Fibroblast of villous mesenchyme (primary cell): ENCODE measurements at regions not wholly inside any gene's neighbourhood (a gene's known extent, or its start where the extent isn't known, plus 50 kb on each side); places are given as distances from the start of the nearest gene placed in this dataset.

Source experiments
- DNase-seq: peaks from one replicate; pipeline ENCODE4 v3.0.0-alpha.2; 2010; ENCODE audit warnings: low read depth
- H3K4me3 ChIP-seq: 2 replicates; pipeline ENCODE4 v1.5.1; 2011; ENCODE audit warnings: low read depth, mild to moderate bottlenecking, low read length
- TF ChIP-seq, protein P1 (sequence below): IDR thresholded peaks from 2 replicates; pipeline ENCODE4 v1.5.1; 2012; ENCODE audit warnings: low read depth, mild to moderate bottlenecking, low read length; ENCODE audit not compliant: insufficient read depth

DNA sequence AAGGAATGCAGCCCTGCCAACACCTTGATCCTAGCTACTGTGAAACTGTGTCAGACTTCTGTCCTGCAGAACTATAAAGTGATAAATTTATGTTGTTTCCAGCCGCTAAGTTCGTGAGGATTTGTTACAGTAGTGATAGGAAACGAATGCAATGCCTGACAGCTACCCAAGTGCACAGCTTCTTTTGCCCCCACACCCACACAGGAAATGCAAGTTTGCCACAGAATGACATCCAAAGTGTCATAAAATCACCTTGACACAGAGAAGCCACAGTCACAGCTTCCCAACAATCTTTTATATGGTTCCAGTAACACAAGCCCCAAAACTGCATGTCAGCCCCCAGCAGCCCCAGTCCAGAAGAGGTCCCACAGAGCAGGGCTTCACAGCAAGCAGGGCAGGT lies 216.9 kb upstream of the S100G start:
- no peak overlapping the region for H3K4me3 ChIP-seq
- TF ChIP-seq, protein P1, sequence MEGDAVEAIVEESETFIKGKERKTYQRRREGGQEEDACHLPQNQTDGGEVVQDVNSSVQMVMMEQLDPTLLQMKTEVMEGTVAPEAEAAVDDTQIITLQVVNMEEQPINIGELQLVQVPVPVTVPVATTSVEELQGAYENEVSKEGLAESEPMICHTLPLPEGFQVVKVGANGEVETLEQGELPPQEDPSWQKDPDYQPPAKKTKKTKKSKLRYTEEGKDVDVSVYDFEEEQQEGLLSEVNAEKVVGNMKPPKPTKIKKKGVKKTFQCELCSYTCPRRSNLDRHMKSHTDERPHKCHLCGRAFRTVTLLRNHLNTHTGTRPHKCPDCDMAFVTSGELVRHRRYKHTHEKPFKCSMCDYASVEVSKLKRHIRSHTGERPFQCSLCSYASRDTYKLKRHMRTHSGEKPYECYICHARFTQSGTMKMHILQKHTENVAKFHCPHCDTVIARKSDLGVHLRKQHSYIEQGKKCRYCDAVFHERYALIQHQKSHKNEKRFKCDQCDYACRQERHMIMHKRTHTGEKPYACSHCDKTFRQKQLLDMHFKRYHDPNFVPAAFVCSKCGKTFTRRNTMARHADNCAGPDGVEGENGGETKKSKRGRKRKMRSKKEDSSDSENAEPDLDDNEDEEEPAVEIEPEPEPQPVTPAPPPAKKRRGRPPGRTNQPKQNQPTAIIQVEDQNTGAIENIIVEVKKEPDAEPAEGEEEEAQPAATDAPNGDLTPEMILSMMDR, result no peak
- DNase-seq, result no peak

- DNase-seq, result no peak
- TF ChIP-seq, protein P1, result no peak
- no peak overlapping the region for H3K4me3 ChIP-seq
These were observed 214.5 kb upstream of the S100G start for GRCh38 chrX:16435399-16435986.

- DNase-seq, result peak; percentile 71
- no peak overlapping the region for H3K4me3 ChIP-seq
- TF ChIP-seq, protein P1, result peak; percentile 69
These were observed 213.4 kb upstream of the S100G start for GRCh38 chrX:16436348-16437188.

- no peak overlapping the region for H3K4me3 ChIP-seq
- DNase-seq, result no peak
- TF ChIP-seq, protein P1, result no peak
These were observed 209.5 kb upstream of the S100G start for GRCh38 chrX:16440446-16440845.

DNA sequence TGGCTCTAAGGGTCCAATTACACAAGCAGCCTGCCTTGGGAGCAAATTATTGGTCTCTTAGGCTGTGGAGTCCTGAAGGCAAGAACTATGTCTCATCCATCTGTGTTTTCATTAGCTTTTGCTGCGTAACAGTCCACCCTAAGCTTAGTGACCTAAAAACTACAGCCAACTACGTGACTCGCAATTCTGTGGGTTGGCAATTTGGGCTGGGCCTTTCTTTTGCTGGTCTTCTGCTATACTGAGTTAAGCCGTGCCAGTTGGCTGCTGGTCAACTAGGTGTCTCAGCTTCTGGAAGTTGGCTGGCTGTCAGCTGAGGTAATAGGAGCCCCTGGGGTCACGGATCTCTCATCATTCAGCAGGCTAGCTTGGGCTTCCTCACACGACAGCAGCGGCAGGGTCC lies 205.6 kb upstream of the S100G start:
- H3K4me3 ChIP-seq, result no peak overlapping the region
- TF ChIP-seq, protein P1, result no peak
- no peak for DNase-seq

- no peak overlapping the region for H3K4me3 ChIP-seq
- TF ChIP-seq, protein P1, result peak; percentile 72
- DNase-seq, result peak; percentile 37
These were observed 204.7 kb upstream of the S100G start for GRCh38 chrX:16445166-16445752.
